ENCODE measurements at regions not wholly inside any gene's neighbourhood (a gene's known extent, or its start where the extent isn't known, plus 50 kb on each side); places are given as distances from the start of the nearest gene placed in this dataset.
"Not testable (repeated sequence)": the region's sequence is repeated elsewhere in the genome, so short reads cannot be mapped to it uniquely, and the experiment has no call there.

DNA sequence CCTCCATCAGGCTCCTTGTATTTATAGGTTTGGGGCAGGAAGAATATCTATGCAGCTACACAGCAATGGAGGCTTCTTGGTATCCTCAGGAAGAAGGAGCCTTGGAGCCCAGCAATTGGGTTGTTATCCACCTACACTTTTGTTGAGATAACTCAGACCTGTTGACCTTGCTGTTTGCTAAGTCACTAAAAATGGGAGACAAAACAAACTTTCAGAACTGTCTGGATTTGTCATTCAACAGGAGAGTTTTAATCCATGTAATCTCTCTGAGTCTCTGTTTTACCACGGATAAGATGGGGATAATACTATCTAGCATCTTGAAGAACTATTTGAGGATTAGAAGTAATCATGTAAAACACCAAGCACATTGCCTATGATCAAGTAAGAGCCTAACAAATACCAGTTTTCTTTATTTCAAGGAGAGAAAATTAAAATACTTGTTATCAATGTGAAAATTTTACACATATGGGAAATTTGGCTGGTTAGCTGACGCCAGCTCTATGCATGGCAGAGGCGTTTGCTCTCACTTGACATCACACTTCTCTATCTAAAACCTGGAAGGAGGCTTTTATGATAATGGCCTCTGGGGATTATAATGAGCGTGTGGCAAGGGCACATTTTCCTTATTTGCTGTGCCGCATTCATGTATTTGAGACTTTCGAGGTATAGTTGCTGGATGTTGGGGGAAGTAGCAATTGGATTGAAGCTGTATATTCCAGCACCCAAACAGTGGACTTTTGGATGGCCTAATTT lies 215.6 kb downstream of the PDCD6IP start:
- no peak for DNase-seq

GRCh38 chr3:34015204-34016142 lies 217.0 kb downstream of the PDCD6IP start:
- DNase-seq: no peak

GRCh38 chr3:34016925-34017587 lies 218.6 kb downstream of the PDCD6IP start:
- DNase-seq: no peak

DNA sequence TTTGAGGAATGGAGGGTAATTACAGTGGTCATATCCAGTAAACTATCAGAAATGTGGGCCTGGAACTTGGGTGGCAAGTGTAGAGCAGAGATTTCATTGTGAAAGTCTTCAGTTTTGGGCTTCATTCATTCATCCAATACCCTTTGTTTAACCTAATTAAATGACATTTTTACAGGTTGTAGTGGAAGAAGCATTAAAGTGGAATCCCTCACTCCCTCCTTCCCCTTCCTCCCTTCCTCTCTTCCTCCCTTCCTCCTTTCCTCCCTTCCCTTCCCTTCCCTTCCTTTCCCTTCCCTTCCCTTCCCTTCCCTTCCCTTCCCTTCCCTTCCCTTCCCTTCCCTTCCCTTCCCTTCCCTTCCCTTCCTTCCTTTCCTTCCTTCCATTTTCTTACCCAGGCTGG lies 219.3 kb downstream of the PDCD6IP start:
- no peak for DNase-seq

GRCh38 chr3:34019158-34019557 lies 220.7 kb downstream of the PDCD6IP start:
- DNase-seq: no peak

DNA sequence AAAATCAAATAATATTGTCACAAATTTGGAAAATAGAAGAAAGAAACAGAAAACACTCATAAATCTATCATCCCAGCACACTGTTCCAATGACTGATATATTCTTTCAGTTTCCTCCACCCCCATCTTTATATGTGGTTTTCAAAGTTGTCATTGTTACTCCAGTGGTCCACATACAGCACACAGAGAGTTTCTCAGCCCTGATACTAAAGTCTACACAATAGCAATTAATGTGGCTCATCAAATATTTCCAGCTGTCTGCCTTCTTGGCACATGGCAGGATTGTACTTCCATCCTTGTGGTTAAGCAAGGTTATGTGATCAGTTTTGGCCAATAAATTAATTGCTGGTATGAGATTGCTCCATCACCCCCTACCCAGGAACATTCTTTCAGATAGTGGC lies 221.7 kb downstream of the PDCD6IP start:
- no peak for DNase-seq

GRCh38 chr3:34020726-34021680 lies 222.6 kb downstream of the PDCD6IP start:
- no peak for DNase-seq

GRCh38 chr3:34022147-34022546 lies 223.7 kb downstream of the PDCD6IP start:
- no peak for DNase-seq

- DNase-seq: no peak
Measured at GRCh38 chr3:34024447-34025240, 226.2 kb downstream of the PDCD6IP start.

GRCh38 chr3:34033839-34034238 lies 235.4 kb downstream of the PDCD6IP start:
- no peak for DNase-seq

DNA sequence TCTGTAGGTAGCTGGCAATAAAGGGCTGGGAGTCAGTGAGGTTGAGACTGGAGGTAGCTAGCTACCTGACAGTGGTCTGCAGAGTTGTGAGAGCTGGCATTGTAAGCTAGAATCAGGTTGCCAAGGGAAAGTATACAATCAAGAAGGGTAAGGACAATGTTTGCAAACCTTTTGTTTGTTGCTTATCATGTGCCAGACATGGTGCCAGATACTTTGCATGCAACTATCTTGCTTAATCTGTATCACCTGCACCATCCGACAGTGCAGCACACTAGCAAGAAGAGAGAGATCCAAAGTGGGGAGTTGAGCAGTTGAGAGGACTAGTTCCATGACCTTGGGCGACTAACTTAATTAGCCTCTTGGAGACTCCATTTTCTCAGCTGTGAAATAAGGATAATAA lies 236.4 kb downstream of the PDCD6IP start:
- DNase-seq: no peak

GRCh38 chr3:34035775-34036174 lies 237.3 kb downstream of the PDCD6IP start:
- DNase-seq: no peak

DNA sequence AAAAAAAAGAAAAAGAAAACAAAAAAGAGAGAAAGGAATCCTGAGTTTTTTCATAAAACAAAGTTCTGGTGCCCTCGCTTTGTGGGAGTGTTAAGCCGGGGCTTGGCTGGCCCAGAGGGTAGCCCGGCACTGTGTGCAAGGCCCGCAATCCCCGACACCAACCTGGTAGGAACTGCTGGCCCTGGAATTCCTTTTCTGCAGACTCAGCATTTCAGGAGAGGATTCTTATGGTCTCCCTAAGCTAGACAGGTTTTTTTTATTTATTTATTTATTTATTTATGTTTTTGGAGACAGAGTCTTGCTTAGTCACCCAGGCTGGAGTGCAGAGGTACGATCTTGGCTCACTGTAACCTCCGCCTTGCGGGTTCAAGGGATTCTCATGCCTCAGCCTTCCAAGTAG lies 238.8 kb downstream of the PDCD6IP start:
- DNase-seq: no peak

- no peak for DNase-seq
Measured at GRCh38 chr3:34038131-34038530, 239.7 kb downstream of the PDCD6IP start.

DNA sequence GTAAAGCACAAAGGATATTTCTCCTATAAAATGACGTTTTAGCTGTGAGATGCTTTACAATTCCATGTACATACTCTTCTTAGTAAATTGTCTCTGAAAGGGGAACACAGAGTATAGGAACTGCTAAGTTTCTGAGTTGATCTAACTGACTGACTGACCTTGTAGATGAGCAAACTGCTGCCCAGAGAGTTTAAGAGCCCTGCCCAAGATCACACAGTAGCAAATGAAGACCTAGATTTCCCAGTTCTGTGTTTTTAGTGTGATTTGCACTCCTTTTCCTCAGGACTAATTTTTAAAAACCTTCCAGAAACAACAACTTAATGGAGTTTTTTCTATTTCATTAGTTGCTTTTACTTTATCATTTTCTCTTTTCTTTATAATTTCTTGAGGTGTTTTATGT lies 247.7 kb downstream of the PDCD6IP start:
- DNase-seq: no peak

DNA sequence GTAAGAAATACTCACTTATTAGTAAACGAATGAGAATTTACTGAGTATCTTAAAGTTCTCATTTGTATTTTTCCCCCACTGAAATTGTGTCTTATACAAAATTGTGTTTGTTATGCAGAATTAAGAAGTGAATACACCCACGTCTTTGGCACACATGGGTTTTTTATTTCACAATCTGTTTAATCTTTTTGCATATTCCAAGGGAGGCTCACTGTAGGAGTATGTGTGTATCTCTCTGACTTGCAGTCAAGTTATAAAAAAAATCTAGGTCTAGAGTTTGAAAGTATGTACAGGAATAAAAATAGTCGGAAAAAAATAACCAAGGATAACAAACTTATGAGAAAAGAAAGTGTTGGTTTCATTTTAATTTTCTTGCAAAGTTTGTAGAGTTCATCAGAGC lies 255.2 kb downstream of the PDCD6IP start:
- no peak for DNase-seq

- DNase-seq: no peak
Measured at GRCh38 chr3:34056181-34056910, 257.9 kb downstream of the PDCD6IP start.

GRCh38 chr3:34056951-34057390 lies 258.5 kb downstream of the PDCD6IP start:
- DNase-seq: no peak

DNA sequence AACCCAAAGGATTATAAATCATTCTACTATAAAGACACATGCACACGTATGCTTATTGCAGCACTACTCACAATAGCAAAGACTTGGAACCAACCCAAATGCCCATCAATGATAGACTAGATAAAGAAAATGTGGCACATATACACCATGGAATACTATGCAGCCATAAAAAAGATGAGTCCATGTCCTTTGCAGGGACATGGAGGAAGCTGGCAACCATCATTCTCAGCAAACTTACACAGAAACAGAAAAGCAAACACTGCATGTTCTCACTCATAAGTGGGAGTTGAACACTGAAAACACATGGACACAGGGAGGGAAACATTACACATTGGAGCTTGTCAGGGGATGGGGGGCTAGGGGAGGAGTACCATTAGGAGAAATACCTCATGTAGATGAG lies 262.6 kb downstream of the PDCD6IP start:
- not testable (repeated sequence) for DNase-seq

DNA sequence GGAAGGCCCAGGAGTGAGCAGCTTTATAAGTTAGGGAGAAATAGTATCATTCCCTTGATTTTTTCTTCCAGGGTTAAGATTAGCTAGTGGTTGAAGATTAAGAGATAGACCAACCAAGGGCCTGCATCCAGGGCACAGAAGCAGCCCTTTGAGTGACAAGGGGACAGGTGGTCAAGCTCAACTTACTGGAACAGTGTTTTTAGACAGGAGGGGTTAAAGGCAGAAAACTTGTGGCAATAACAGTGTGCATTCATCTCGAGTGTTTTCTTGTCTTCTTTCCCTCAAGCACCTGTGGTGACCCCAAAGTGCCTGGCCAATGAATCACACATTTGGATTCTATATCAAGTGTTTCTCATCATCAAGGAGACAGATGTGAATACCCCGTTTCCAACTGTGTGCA lies 267.5 kb downstream of the PDCD6IP start:
- DNase-seq: no peak

DNA sequence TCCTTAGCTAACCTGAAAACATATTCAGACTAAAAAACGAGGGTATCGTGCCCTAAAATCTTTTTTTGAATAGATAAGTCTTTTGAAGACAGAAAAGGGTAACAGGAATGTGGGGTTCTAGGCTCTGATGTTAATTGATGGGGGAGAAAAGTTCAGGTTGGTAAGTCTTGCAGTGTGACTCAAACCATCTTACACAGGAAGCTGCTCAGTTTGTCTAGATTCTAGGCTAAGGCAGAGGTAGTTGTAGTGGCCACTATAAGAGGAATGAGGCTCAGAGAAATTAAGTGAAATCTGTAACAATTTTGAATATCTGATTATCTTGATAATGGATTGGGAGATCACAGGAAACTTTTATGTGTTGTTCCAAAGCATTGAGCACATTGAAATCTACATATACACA lies 267.9 kb downstream of the PDCD6IP start:
- no peak for DNase-seq
